HepG2 (cell line): ENCODE measurements at regions not wholly inside any gene's neighbourhood (a gene's known extent, or its start where the extent isn't known, plus 50 kb on each side); places are given as distances from the start of the nearest gene placed in this dataset.

Experiments used
- ATAC-seq: fragments of 200-7000 bp; cut with Tn5 transposase; 3 replicates; pipeline ENCODE4 v1.9.1; 2020; ENCODE audit warnings: mild to moderate bottlenecking, moderate library complexity
- BruUV-seq: library from RNA; stranded (reverse); fragments of 400-500 nt; replicated peaks from 2 replicates; lab custom pipeline; 2021; lab: Mats Ljungman, UMichigan
- CTCF ChIA-PET: fragments of 300-600 bp; formaldehyde crosslinking; extraction: SDS; loops from one replicate; lab custom pipeline; 2021; ENCODE audit warnings: low total read pairs, inconsistent platforms, low intra/inter-chr PET ratio; lab: Yijun Ruan, JAX
- POLR2A ChIA-PET: fragments of 350-600 bp; sonication (Branson Sonifier 250); formaldehyde crosslinking; loops from one replicate; lab custom pipeline; 2020; ENCODE audit warnings: antibody characterized with exemption, inconsistent platforms; lab: Yijun Ruan, JAX
- DNase-seq: peaks from one replicate; pipeline ENCODE4 v3.0.0-alpha.2; 2015; ENCODE audit warnings: low spot score
- FAIRE-seq: peaks from 3 replicates; lab custom pipeline; 2011; peaks lifted over from hg19 to GRCh38; lab: Jason Lieb, UNC
- H2AFZ ChIP-seq: one replicate; pipeline ENCODE4 v1.6.1; 2011; ENCODE audit warnings: low read length, inconsistent platforms
- H3K27ac ChIP-seq: fragments of 300-600 bp; 3 replicates; pipeline ENCODE4 v1.8.0; 2011; ENCODE audit warnings: mixed run types, mild to moderate bottlenecking, mixed read lengths, low read length, inconsistent platforms; ENCODE audit not compliant: insufficient read depth; ENCODE audit errors: extremely low read length
- H3K27me3 ChIP-seq, 2 experiments: fragments of 200-600 bp in 1 of 2; 2 replicates in 1 of 2; 3 replicates in 1 of 2; pipeline versions ENCODE4 v1.6.0 to v1.8.0; 2011; ENCODE audit warnings: low read length in 2 of 2, mild to moderate bottlenecking in 2 of 2, moderate library complexity in 2 of 2, inconsistent platforms in 1 of 2; ENCODE audit not compliant: insufficient read depth in 2 of 2, control insufficient read depth in 1 of 2
- H3K36me3 ChIP-seq, 2 experiments: fragments of 200-600 bp in 1 of 2; replicated peaks in 1 of 2; 2 replicates in 1 of 2; 3 replicates in 1 of 2; pipeline versions ENCODE4 v1.5.1 to v1.8.0; 2011; ENCODE audit warnings: low read length in 2 of 2, inconsistent platforms in 1 of 2; ENCODE audit not compliant: insufficient read depth in 2 of 2, control insufficient read depth in 1 of 2
- H3K4me1 ChIP-seq: 2 replicates; pipeline ENCODE4 v1.5.1; 2012; ENCODE audit warnings: low read length, inconsistent platforms; ENCODE audit not compliant: insufficient read depth
- H3K4me2 ChIP-seq: 2 replicates; pipeline ENCODE4 v1.6.0; 2011; ENCODE audit warnings: low read depth, low read length, inconsistent platforms
- H3K4me3 ChIP-seq, 3 experiments: fragments of 200-600 bp in 1 of 3; sonication (generic), shearing (Covaris generic) in 1 of 3; replicated peaks in 1 of 3; 2 replicates each; pipeline ENCODE4 v1.5.1; 2011 to 2016; ENCODE audit warnings: low read length in 3 of 3, inconsistent platforms in 2 of 3, low read depth in 2 of 3, mild to moderate bottlenecking in 2 of 3, control low read depth in 1 of 3, mixed read lengths in 1 of 3; ENCODE audit not compliant: insufficient read depth in 1 of 3
- H3K79me2 ChIP-seq: one replicate; pipeline ENCODE4 v1.6.1; 2011; ENCODE audit warnings: low read length, inconsistent platforms; ENCODE audit not compliant: insufficient read depth
- H3K9ac ChIP-seq: 2 replicates; pipeline ENCODE4 v1.6.0; 2011; ENCODE audit warnings: mild to moderate bottlenecking, low read depth, low read length, inconsistent platforms; ENCODE audit not compliant: insufficient read depth
- H3K9me3 ChIP-seq: 2 replicates; pipeline ENCODE4 v1.5.1; 2012; ENCODE audit warnings: mild to moderate bottlenecking, low read length
- H4K20me1 ChIP-seq: 2 replicates; pipeline ENCODE4 v1.6.0; 2011; ENCODE audit warnings: inconsistent platforms, mild to moderate bottlenecking, low read length, moderate library complexity; ENCODE audit not compliant: insufficient read depth
- AGO2 ChIP-seq: fragments of 200-400 bp; formaldehyde crosslinking; optimal IDR thresholded peaks from 2 replicates; pipeline ENCODE3; 2017; ENCODE audit warnings: mild to moderate bottlenecking, low read depth, low read length, moderate library complexity
- BRCA1 ChIP-seq: sonication (generic); formaldehyde crosslinking; IDR thresholded peaks from 2 replicates; pipeline ENCODE4 v1.4.0; 2020; ENCODE audit warnings: missing genetic modification reagents
- DNMT3B ChIP-seq: conservative IDR thresholded peaks from 2 replicates; pipeline ENCODE4 v1.6.1; 2016; ENCODE audit warnings: missing biosample characterization, control low read depth
- FOXP1 ChIP-seq, 2 experiments: fragments of 450-650 bp in 1 of 2; IDR thresholded peaks; 2 replicates each; pipeline ENCODE4 v1.6.1; 2017 to 2018; ENCODE audit warnings: antibody characterized with exemption in 1 of 2
- HNRNPH1 ChIP-seq: fragments of 200-400 bp; formaldehyde crosslinking; optimal IDR thresholded peaks from 2 replicates; pipeline ENCODE3; 2017; ENCODE audit warnings: mild to moderate bottlenecking, low read depth, low read length
- HOXD1 ChIP-seq: sonication (generic); formaldehyde crosslinking; IDR thresholded peaks from 2 replicates; pipeline ENCODE4 v1.5.0; 2020; ENCODE audit warnings: missing genetic modification reagents
- LCORL ChIP-seq, 2 experiments: fragments of 450-650 bp in 1 of 2; sonication (generic) in 1 of 2; formaldehyde crosslinking in 1 of 2; IDR thresholded peaks; 2 replicates each; pipeline versions ENCODE4 v1.5.0 to v1.6.1; 2017 to 2020; ENCODE audit warnings: antibody characterized with exemption in 1 of 2, missing genetic modification reagents in 1 of 2
- NFE2L1 ChIP-seq: sonication (generic); formaldehyde crosslinking; IDR thresholded peaks from 2 replicates; pipeline ENCODE4 v1.4.0; 2020; ENCODE audit warnings: missing genetic modification reagents, mild to moderate bottlenecking, borderline replicate concordance
- NR3C1 ChIP-seq: sonication (generic); formaldehyde crosslinking; IDR thresholded peaks from 2 replicates; pipeline ENCODE4 v1.4.0; 2020; ENCODE audit warnings: missing genetic modification reagents
- ONECUT2 ChIP-seq: sonication (generic); formaldehyde crosslinking; IDR thresholded peaks from 2 replicates; pipeline ENCODE4 v1.4.0; 2020; ENCODE audit warnings: missing genetic modification reagents
- PCBP2 ChIP-seq: fragments of 200-400 bp; formaldehyde crosslinking; optimal IDR thresholded peaks from 2 replicates; pipeline ENCODE3; 2018; ENCODE audit warnings: low read length, low read depth; ENCODE audit not compliant: poor library complexity, severe bottlenecking
- PHB2 ChIP-seq: fragments of 450-650 bp; IDR thresholded peaks from 2 replicates; pipeline ENCODE4 v1.6.1; 2018; ENCODE audit not compliant: partially characterized antibody
- RBM39 ChIP-seq: fragments of 200-400 bp; formaldehyde crosslinking; IDR thresholded peaks from one replicate; pipeline ENCODE4 v1.6.1; 2018; ENCODE audit warnings: antibody characterized with exemption, mild to moderate bottlenecking, low read depth, low read length; ENCODE audit not compliant: poor library complexity, severe bottlenecking
- RORA ChIP-seq: sonication (generic); formaldehyde crosslinking; IDR thresholded peaks from 2 replicates; pipeline ENCODE4 v1.5.0; 2020; ENCODE audit warnings: mild to moderate bottlenecking, missing genetic modification reagents, moderate library complexity
- SPEN ChIP-seq: sonication (generic); formaldehyde crosslinking; IDR thresholded peaks from 2 replicates; pipeline ENCODE4 v1.5.1; 2020; ENCODE audit warnings: low read depth, mild to moderate bottlenecking, missing genetic modification reagents
- ZC3H4 ChIP-seq: sonication (generic); formaldehyde crosslinking; IDR thresholded peaks from 2 replicates; pipeline ENCODE4 v1.4.0; 2020; ENCODE audit warnings: missing genetic modification reagents, borderline replicate concordance
- WGBS: methylation state at CpG from one replicate; pipeline ENCODE4 v1.1.6; 2017; ENCODE audit warnings: low lambda C conversion rate; 5-methylcytosine and 5-hydroxymethylcytosine counted together
- in situ Hi-C: cut with HindIII; loops from 2 replicates; pipeline ENCODE4 v1.10.0; 2017; ENCODE audit warnings: low pct_unique_long_range_greater_than_20kb; ENCODE audit not compliant: extremely low pct_ligation_motif_present
- intact Hi-C: fragments of 100-400 bp; cut with micrococcal nuclease; formaldehyde crosslinking; loops from one replicate; pipeline ENCODE4 v1.10.0; 2022; ENCODE audit not compliant: unreplicated experiment
- TF ChIP-seq, protein P1 (sequence below): sonication (generic); formaldehyde crosslinking; IDR thresholded peaks from 2 replicates; pipeline ENCODE4 v1.5.0; 2020; ENCODE audit warnings: missing genetic modification reagents
- TF ChIP-seq, protein P2 (sequence below): IDR thresholded peaks from 2 replicates; pipeline ENCODE4 v1.6.1; 2016
- TF ChIP-seq, protein P3 (sequence below): sonication (generic); formaldehyde crosslinking; IDR thresholded peaks from 2 replicates; pipeline ENCODE4 v1.5.0; 2020; ENCODE audit warnings: missing genetic modification reagents

- CTCF ChIA-PET: no interaction called here
- Histone ChIP-seq H3K9ac (no peak overlapping the region), H2AFZ (no peak overlapping the region), H3K4me3 (no peak overlapping the region), H4K20me1 (no peaks in the 10 kb centered on the region), H3K27me3 (peaks cover 0 to 1% of the 10 kb centered on the region in 2 experiments; a peak in 2 of 5 replicates), H3K27ac (no peak overlapping the region), H3K4me1 (peaks cover 27% of the 10 kb centered on the region), H3K9me3 (no peaks in the 10 kb centered on the region), H3K79me2 (no peaks in the 10 kb centered on the region), H3K4me2 (no peak overlapping the region), H3K36me3 (no peaks in the 10 kb centered on the region)
- BruUV-seq: no TSS peak
- in situ Hi-C loops (no loop called here), intact Hi-C loops (no loop called here)
- 10% methylated on average over 4 of the region's 4 CpGs for WGBS
- POLR2A ChIA-PET: no interaction called here
- ATAC-seq (peak; percentile 28; the same call in 1 of the 3 replicates), DNase-seq (peak; percentile 39), FAIRE-seq (no peak)
- TF ChIP-seq BRCA1: no peak
- no peak for TF ChIP-seq HNRNPH1
- TF ChIP-seq HOXD1 (CRISPR knock-in tag): no peak
- TF ChIP-seq NR3C1 (CRISPR knock-in tag): no peak
- TF ChIP-seq PHB2: no peak
- no peak for TF ChIP-seq DNMT3B (CRISPR knock-in tag)
- no peak for TF ChIP-seq NFE2L1 (CRISPR knock-in tag)
- TF ChIP-seq, protein P1, sequence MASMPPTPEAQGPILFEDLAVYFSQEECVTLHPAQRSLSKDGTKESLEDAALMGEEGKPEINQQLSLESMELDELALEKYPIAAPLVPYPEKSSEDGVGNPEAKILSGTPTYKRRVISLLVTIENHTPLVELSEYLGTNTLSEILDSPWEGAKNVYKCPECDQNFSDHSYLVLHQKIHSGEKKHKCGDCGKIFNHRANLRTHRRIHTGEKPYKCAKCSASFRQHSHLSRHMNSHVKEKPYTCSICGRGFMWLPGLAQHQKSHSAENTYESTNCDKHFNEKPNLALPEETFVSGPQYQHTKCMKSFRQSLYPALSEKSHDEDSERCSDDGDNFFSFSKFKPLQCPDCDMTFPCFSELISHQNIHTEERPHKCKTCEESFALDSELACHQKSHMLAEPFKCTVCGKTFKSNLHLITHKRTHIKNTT: no peak
- TF ChIP-seq LCORL (IDR thresholded peaks at IDR 0.05): no peak
- TF ChIP-seq LCORL (CRISPR knock-in tag; IDR thresholded peaks at IDR 0.05): no peak
- no peak for TF ChIP-seq ONECUT2
- TF ChIP-seq RBM39: no peak
- TF ChIP-seq, protein P2, sequence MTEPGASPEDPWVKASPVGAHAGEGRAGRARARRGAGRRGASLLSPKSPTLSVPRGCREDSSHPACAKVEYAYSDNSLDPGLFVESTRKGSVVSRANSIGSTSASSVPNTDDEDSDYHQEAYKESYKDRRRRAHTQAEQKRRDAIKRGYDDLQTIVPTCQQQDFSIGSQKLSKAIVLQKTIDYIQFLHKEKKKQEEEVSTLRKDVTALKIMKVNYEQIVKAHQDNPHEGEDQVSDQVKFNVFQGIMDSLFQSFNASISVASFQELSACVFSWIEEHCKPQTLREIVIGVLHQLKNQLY: no peak
- TF ChIP-seq PCBP2: no peak
- no peak for TF ChIP-seq SPEN (CRISPR knock-in tag)
- TF ChIP-seq ZC3H4 (CRISPR knock-in tag): no peak
- TF ChIP-seq RORA: no peak
- no peak for TF ChIP-seq AGO2
- TF ChIP-seq FOXP1 (IDR thresholded peaks at IDR 0.05): no peak
- no peak for TF ChIP-seq FOXP1 (CRISPR knock-in tag; IDR thresholded peaks at IDR 0.05)
- TF ChIP-seq, protein P3, sequence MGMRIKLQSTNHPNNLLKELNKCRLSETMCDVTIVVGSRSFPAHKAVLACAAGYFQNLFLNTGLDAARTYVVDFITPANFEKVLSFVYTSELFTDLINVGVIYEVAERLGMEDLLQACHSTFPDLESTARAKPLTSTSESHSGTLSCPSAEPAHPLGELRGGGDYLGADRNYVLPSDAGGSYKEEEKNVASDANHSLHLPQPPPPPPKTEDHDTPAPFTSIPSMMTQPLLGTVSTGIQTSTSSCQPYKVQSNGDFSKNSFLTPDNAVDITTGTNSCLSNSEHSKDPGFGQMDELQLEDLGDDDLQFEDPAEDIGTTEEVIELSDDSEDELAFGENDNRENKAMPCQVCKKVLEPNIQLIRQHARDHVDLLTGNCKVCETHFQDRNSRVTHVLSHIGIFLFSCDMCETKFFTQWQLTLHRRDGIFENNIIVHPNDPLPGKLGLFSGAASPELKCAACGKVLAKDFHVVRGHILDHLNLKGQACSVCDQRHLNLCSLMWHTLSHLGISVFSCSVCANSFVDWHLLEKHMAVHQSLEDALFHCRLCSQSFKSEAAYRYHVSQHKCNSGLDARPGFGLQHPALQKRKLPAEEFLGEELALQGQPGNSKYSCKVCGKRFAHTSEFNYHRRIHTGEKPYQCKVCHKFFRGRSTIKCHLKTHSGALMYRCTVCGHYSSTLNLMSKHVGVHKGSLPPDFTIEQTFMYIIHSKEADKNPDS (CRISPR knock-in tag): no peak
Measured at GRCh38 chr12:93198086-93198485, 179.6 kb upstream of the NUDT4 start.
